Aorta (tissue), 5 donors: ENCODE measurements at regions not wholly inside any gene's neighbourhood (a gene's known extent, or its start where the extent isn't known, plus 50 kb on each side); places are given as distances from the start of the nearest gene placed in this dataset.
"Not testable (repeated sequence)": the region's sequence is repeated elsewhere in the genome, so short reads cannot be mapped to it uniquely, and the experiment has no call there.

Experiments
- ATAC-seq: fragments of 200-7000 bp; cut with Tn5 transposase; one replicate; pipeline ENCODE4 v1.9.1; 2022; ENCODE audit warnings: moderate library complexity; ENCODE audit not compliant: low FRiP score
- DNase-seq, 2 donors: peaks; one replicate each; pipeline ENCODE4 v3.0.0-alpha.2; 2020
- H3K27ac ChIP-seq, 2 donors: one replicate each; pipeline ENCODE4 v1.5.1; 2013; ENCODE audit warnings: low read length in 2 of 2, mild to moderate bottlenecking in 2 of 2, moderate library complexity in 2 of 2, control low read depth in 1 of 2, inconsistent platforms in 1 of 2, low read depth in 1 of 2
- H3K27me3 ChIP-seq, 2 donors: one replicate each; pipeline ENCODE4 v1.6.1; 2013; ENCODE audit warnings: control low read depth in 1 of 2, low read length in 1 of 2, mild to moderate bottlenecking in 1 of 2, moderate library complexity in 1 of 2; ENCODE audit not compliant: insufficient read depth in 2 of 2, control insufficient read depth in 1 of 2
- H3K36me3 ChIP-seq, 2 donors: one replicate each; pipeline ENCODE4 v1.6.1; 2013; ENCODE audit warnings: control low read depth in 1 of 2, low read length in 1 of 2, mild to moderate bottlenecking in 1 of 2; ENCODE audit not compliant: insufficient read depth in 2 of 2, control insufficient read depth in 1 of 2
- H3K4me1 ChIP-seq, 2 donors: one replicate each; pipeline ENCODE4 v1.6.1; 2013; ENCODE audit warnings: low read length in 2 of 2, control low read depth in 1 of 2, mild to moderate bottlenecking in 1 of 2, moderate library complexity in 1 of 2; ENCODE audit not compliant: insufficient read depth in 2 of 2, control insufficient read depth in 1 of 2
- H3K4me3 ChIP-seq, 2 donors: one replicate each; pipeline ENCODE4 v1.5.1; 2013; ENCODE audit warnings: low read length in 2 of 2, control low read depth in 1 of 2, mild to moderate bottlenecking in 1 of 2
- H3K9me3 ChIP-seq: one replicate; pipeline ENCODE4 v1.6.1; 2013; ENCODE audit warnings: mild to moderate bottlenecking, low read length; ENCODE audit not compliant: control insufficient read depth
- WGBS, 2 donors: extraction: QIAGEN DNeasy Blood & Tissue Kit; methylation state at CpG; one replicate each; pipeline ENCODE4 v1.1.7; 2013; 5-methylcytosine and 5-hydroxymethylcytosine counted together
- intact Hi-C, 2 donors: fragments of 100-400 bp; cut with DNase I; formaldehyde crosslinking; loops; one replicate each; pipeline versions ENCODE4 v1.14.2 to v1.15.0; 2022
- donor health status: healthy with polysubstance abuse.
- donor health status: Bipolar disorder and iron deficiency.
- donor health status: DM: no; HTN: no; CAD: no.
- donor health status: DM: no; HTN: no; CAD: no.
- donor health status: DM: yes; HTN: yes; CAD: no.

- DNase-seq (no peak), ATAC-seq (no peak)
- H3K27ac ChIP-seq: no peak overlapping the region
- no peaks in the 10 kb centered on the region for H3K4me1 ChIP-seq
- WGBS, 2 donors: 69 to 74% methylated on average over 5 of the region's 5 CpGs
- H3K4me3 ChIP-seq: no peak overlapping the region
- no peaks in the 10 kb centered on the region for H3K27me3 ChIP-seq
- H3K9me3 ChIP-seq: no peaks in the 10 kb centered on the region
- intact Hi-C loops: no loop called here
- no peaks in the 10 kb centered on the region for H3K36me3 ChIP-seq
Observed at GRCh38 chr4:44985938-44986337, 259.6 kb upstream of the GNPDA2 start.

- DNase-seq (no peak), ATAC-seq (no peak)
- no peaks in the 10 kb centered on the region for H3K36me3 ChIP-seq
- no peaks in the 10 kb centered on the region for H3K27me3 ChIP-seq
- 56 to 62% methylated on average over 2 of the region's 2 CpGs for WGBS, 2 donors
- intact Hi-C loops: no loop called here
- no peak overlapping the region for H3K4me3 ChIP-seq
- H3K27ac ChIP-seq: no peak overlapping the region
- H3K4me1 ChIP-seq: no peaks in the 10 kb centered on the region
- no peaks in the 10 kb centered on the region for H3K9me3 ChIP-seq
Observed at GRCh38 chr4:44985152-44985551, 258.8 kb upstream of the GNPDA2 start.

- no peak overlapping the region for H3K27ac ChIP-seq
- intact Hi-C loops: no loop called here
- no peaks in the 10 kb centered on the region for H3K27me3 ChIP-seq
- no peak overlapping the region for H3K4me3 ChIP-seq
- no peak for DNase-seq
- H3K9me3 ChIP-seq: no peaks in the 10 kb centered on the region
- no peaks in the 10 kb centered on the region for H3K36me3 ChIP-seq
- no peaks in the 10 kb centered on the region for H3K4me1 ChIP-seq
- ATAC-seq: no peak
Observed at GRCh38 chr4:44984083-44984482, 257.7 kb upstream of the GNPDA2 start.

GRCh38 chr4:44983083-44983482 is 256.7 kb upstream of the GNPDA2 start:
- Histone ChIP-seq H3K9me3 (no peaks in the 10 kb centered on the region), H3K4me1 (no peaks in the 10 kb centered on the region), H3K27ac (no peak overlapping the region), H3K27me3 (no peaks in the 10 kb centered on the region), H3K4me3 (no peak overlapping the region), H3K36me3 (no peaks in the 10 kb centered on the region)
- 70 to 84% methylated on average over 2 of the region's 2 CpGs for WGBS, 2 donors
- DNase-seq (no peak), ATAC-seq (no peak)
- intact Hi-C loops: no loop called here

- whole genome bisulfite sequencing, 2 donors: 54 to 77% methylated on average over 1 of the region's 1 CpG
- Histone ChIP-seq H3K27ac (no peak overlapping the region), H3K4me3 (no peak overlapping the region), H3K27me3 (no peaks in the 10 kb centered on the region), H3K4me1 (no peaks in the 10 kb centered on the region), H3K9me3 (no peaks in the 10 kb centered on the region), H3K36me3 (no peaks in the 10 kb centered on the region)
- DNase-seq (no peak), ATAC-seq (no peak)
- intact Hi-C loops: no loop called here
Observed at GRCh38 chr4:44978020-44978419, 251.7 kb upstream of the GNPDA2 start.

- Histone ChIP-seq H3K9me3 (peaks cover 5% of the 10 kb centered on the region), H3K4me1 (no peaks in the 10 kb centered on the region), H3K27me3 (no peaks in the 10 kb centered on the region), H3K4me3 (no peak overlapping the region), H3K27ac (no peak overlapping the region), H3K36me3 (no peaks in the 10 kb centered on the region)
- no peak for ATAC-seq
- intact Hi-C loops: no loop called here
- no peak for DNase-seq
- WGBS, 2 donors: 87 to 93% methylated on average over 6 of the region's 6 CpGs
Observed at GRCh38 chr4:44965435-44966095, 239.2 kb upstream of the GNPDA2 start.

- H3K4me3 ChIP-seq, H3K9me3 ChIP-seq, H3K4me1 ChIP-seq, intact Hi-C loops, H3K36me3 ChIP-seq, H3K27me3 ChIP-seq, H3K27ac ChIP-seq, ATAC-seq, DNase-seq: not testable (repeated sequence)
- WGBS, 2 donors: 71 to 83% methylated on average over 5 of the region's 5 CpGs
Observed at GRCh38 chr4:44964086-44964485, 237.7 kb upstream of the GNPDA2 start.

- Histone ChIP-seq H3K4me3 (no peak overlapping the region), H3K36me3 (no peaks in the 10 kb centered on the region), H3K9me3 (peaks cover 8% of the 10 kb centered on the region), H3K27me3 (no peaks in the 10 kb centered on the region), H3K27ac (no peak overlapping the region), H3K4me1 (no peaks in the 10 kb centered on the region)
- intact Hi-C loops: no loop called here
- DNase-seq (no peak), ATAC-seq (no peak)
- WGBS, 2 donors: 86 to 97% methylated on average over 1 of the region's 1 CpG
Observed at GRCh38 chr4:44961001-44961755, 234.8 kb upstream of the GNPDA2 start.

- no peaks in the 10 kb centered on the region for H3K4me1 ChIP-seq
- WGBS, 2 donors: 43 to 64% methylated on average over 3 of the region's 3 CpGs
- H3K36me3 ChIP-seq: no peaks in the 10 kb centered on the region
- no peak overlapping the region for H3K4me3 ChIP-seq
- DNase-seq (no peak), ATAC-seq (no peak)
- H3K27me3 ChIP-seq: no peaks in the 10 kb centered on the region
- intact Hi-C loops: no loop called here
- no peaks in the 10 kb centered on the region for H3K9me3 ChIP-seq
- no peak overlapping the region for H3K27ac ChIP-seq
Observed at GRCh38 chr4:44931720-44932119, 205.4 kb upstream of the GNPDA2 start.
